ENCODE measurements at regions not wholly inside any gene's neighbourhood (a gene's known extent, or its start where the extent isn't known, plus 50 kb on each side); places are given as distances from the start of the nearest gene placed in this dataset.
"Not testable (repeated sequence)": the region's sequence is repeated elsewhere in the genome, so short reads cannot be mapped to it uniquely, and the experiment has no call there.

DNA sequence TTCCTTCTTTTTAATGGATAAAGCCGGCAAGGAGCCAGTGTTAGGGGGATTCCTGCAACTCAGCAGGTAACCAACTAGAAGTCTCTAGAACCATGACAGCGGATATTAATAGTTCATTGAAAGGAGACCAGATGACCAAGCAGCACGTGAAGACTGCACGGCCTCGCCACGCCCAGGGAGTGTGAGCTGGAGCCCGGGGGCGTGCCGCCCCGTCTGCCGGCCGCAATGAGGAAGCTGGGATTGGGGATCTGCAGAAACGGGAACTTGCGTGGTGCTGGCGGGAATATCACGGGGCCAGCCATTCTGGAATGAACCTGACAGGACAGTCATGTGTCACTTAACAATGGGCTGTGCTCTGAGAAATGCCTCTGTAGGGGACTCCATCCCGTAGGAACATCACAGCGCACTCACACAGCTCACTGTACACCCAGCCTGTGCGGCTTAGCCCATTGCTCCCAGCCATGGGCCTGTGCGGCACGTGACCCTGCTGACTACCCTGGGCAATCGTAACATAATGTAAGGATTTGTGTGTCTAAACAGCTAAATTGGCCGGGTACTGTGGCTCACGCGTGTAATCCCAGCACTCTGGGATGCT is 4092.8 kb upstream of the TPTE start:
- H3K9me3 ChIP-seq (ENCODE audit: low read depth); H3K4me1 ChIP-seq (ENCODE audit: insufficient read depth); H3K79me2 ChIP-seq (ENCODE audit: insufficient read depth); H3K27me3 ChIP-seq (replicated peaks; ENCODE audit: insufficient read depth); H3K36me3 ChIP-seq (ENCODE audit: low read depth); H3F3A ChIP-seq (ENCODE audit: insufficient read depth); H4K20me1 ChIP-seq (ENCODE audit: insufficient read depth); in situ Hi-C loops (cut with MboI); H3K9ac ChIP-seq; DNase-seq; H3K4me3 ChIP-seq; H3K4me2 ChIP-seq (ENCODE audit: unreplicated experiment); H2AFZ ChIP-seq; H3K9me2 ChIP-seq (ENCODE audit: insufficient read depth); H3K27ac ChIP-seq: not testable (repeated sequence)
- 96 to 100% methylated on average over 1 to 5 of the region's 25 CpGs for WGBS, 2 experiments (ENCODE audit: low coverage in 1 of 2, low lambda C conversion rate in 2 of 2, missing lambda C conversion rate in 2 of 2)

DNA sequence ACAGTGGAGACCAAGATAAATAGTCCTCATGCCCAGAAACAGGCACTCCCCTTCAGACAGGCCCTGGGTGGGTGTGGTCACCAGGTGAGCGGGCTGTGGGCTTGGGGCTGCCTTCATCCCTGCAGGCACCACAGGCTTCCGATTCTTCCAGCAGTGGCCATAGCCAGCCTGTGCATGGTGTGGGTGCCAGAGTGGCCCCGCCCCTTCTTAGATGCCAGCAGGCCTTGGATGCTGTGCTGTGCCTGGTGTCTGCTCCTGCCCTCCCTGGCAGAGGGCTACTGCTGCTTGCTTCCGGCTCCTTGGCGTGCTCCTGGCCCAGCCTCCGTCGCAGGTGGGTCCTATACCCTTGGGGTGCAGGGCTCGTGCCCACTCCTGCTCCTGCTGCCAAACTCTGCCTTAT is 4091.5 kb upstream of the TPTE start:
- H3K4me1 ChIP-seq (ENCODE audit: insufficient read depth); H2AFZ ChIP-seq; H3K9me2 ChIP-seq (ENCODE audit: insufficient read depth); H3K79me2 ChIP-seq (ENCODE audit: insufficient read depth); DNase-seq; H3K9me3 ChIP-seq (ENCODE audit: low read depth); H3K27ac ChIP-seq; H3K9ac ChIP-seq; H3K27me3 ChIP-seq (replicated peaks; ENCODE audit: insufficient read depth); in situ Hi-C loops (cut with MboI); H3F3A ChIP-seq (ENCODE audit: insufficient read depth); H4K20me1 ChIP-seq (ENCODE audit: insufficient read depth); H3K36me3 ChIP-seq (ENCODE audit: low read depth); H3K4me2 ChIP-seq (ENCODE audit: unreplicated experiment); H3K4me3 ChIP-seq: not testable (repeated sequence)
- WGBS, 2 experiments (ENCODE audit: low coverage in 1 of 2, low lambda C conversion rate in 2 of 2, missing lambda C conversion rate in 2 of 2): no CpG with 5 or more reads among the region's 8 CpGs

DNA sequence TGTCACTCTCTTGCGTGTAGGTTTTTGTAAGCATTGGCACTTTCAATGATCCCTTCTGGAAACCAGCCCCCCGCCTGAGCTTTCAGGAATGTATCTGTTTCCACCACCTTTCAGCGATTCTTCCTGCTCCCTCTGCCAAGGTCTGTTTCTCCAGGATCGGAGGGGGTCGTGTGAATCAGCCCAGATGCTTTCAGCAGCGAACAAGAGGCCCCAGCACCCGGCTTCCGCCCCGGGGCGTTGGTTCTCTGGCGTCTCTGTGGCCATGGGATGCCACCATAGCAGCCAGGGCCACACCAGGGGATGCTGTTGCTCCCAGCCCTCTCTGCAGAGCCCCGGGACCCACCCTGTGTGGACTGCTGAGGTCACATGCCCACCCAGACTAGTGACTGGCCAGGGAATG is 4088.2 kb upstream of the TPTE start:
- in situ Hi-C loops (cut with MboI); H3K9ac ChIP-seq; H3K79me2 ChIP-seq (ENCODE audit: insufficient read depth); H3K4me1 ChIP-seq (ENCODE audit: insufficient read depth); DNase-seq; H3K4me3 ChIP-seq; H2AFZ ChIP-seq; H3K27ac ChIP-seq; H3K4me2 ChIP-seq (ENCODE audit: unreplicated experiment); H4K20me1 ChIP-seq (ENCODE audit: insufficient read depth); H3K36me3 ChIP-seq (ENCODE audit: low read depth); H3K9me3 ChIP-seq (ENCODE audit: low read depth); H3K27me3 ChIP-seq (replicated peaks; ENCODE audit: insufficient read depth); H3K9me2 ChIP-seq (ENCODE audit: insufficient read depth); H3F3A ChIP-seq (ENCODE audit: insufficient read depth): not testable (repeated sequence)
- no CpG with 5 or more reads among the region's 12 CpGs for WGBS, 2 experiments (ENCODE audit: low coverage in 1 of 2, low lambda C conversion rate in 2 of 2, missing lambda C conversion rate in 2 of 2)

DNA sequence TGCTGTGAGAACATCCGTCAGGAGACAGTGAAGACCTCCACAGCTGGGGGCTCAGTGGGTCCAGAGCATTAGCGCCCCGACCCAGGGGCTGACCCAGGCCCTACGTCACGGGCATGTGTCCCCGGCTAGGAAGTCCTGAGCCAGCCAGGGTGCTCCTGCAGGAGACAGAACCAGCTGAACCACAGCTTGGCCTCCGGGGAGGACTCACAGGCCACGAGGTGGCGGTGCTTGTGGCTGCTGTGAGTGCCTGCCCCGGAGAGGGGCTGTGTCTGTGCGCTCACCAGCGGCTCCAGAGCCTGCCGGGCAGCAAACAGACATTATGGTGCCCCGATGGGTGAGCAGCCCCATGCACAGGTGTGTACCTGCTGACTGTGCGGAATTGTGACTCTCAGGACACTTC is 4085.2 kb upstream of the TPTE start:
- H3K27ac ChIP-seq; H3K9me2 ChIP-seq (ENCODE audit: insufficient read depth); H3F3A ChIP-seq (ENCODE audit: insufficient read depth); in situ Hi-C loops (cut with MboI); DNase-seq; H3K27me3 ChIP-seq (replicated peaks; ENCODE audit: insufficient read depth); H3K4me1 ChIP-seq (ENCODE audit: insufficient read depth); H2AFZ ChIP-seq; H3K36me3 ChIP-seq (ENCODE audit: low read depth); H3K4me2 ChIP-seq (ENCODE audit: unreplicated experiment); H4K20me1 ChIP-seq (ENCODE audit: insufficient read depth); H3K4me3 ChIP-seq; H3K79me2 ChIP-seq (ENCODE audit: insufficient read depth); H3K9ac ChIP-seq; H3K9me3 ChIP-seq (ENCODE audit: low read depth): not testable (repeated sequence)
- WGBS, 2 experiments (ENCODE audit: low coverage in 1 of 2, low lambda C conversion rate in 2 of 2, missing lambda C conversion rate in 2 of 2): no CpG with 5 or more reads among the region's 15 CpGs

DNA sequence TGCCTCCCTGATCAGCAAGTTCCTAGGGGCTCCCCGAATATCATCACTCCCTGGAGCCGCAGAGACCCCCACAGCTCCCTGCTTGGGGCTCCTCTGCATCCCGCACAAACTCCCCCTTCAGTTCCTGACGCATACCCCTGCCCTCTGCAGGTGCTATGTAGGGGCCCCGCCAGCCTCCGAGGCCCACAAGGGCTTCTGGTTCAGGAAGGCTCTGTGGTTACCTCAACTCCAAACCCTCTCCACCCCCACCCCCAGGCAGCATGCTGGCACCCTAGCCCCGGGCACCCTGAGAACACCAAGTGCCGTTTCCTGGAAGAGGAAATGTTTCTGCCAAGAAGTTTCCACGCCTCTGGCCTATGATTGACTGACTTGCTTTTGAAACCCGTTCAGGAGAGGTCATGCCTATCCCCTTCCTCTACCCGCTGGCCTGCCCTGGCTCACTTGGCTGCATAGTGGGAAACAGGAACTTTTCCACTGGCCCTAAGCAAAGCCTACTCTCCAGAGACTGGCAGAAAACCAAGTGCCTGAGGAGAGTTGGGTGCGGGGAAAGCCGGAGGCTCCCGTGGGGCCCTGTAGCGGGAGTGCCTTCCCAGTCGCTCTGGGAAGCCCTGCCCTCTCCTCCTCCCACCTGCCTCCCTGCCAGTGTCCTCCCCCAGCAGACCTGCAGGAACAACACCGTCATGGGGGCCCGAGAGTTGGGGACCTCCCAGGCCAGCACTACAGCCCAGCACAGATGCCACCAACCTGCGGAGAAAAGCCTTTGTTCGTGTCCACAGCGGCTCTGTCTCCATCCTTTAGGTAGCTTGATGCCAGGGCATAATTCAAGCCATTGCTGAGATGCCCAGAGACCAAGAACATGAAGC is 4084.2 kb upstream of the TPTE start:
- H3K4me2 ChIP-seq (ENCODE audit: unreplicated experiment); H3K27me3 ChIP-seq (replicated peaks; ENCODE audit: insufficient read depth); DNase-seq; H3K79me2 ChIP-seq (ENCODE audit: insufficient read depth); H3K27ac ChIP-seq; H2AFZ ChIP-seq; H3K4me3 ChIP-seq; H3K4me1 ChIP-seq (ENCODE audit: insufficient read depth); H3K36me3 ChIP-seq (ENCODE audit: low read depth); in situ Hi-C loops (cut with MboI); H3K9ac ChIP-seq; H3F3A ChIP-seq (ENCODE audit: insufficient read depth); H4K20me1 ChIP-seq (ENCODE audit: insufficient read depth); H3K9me2 ChIP-seq (ENCODE audit: insufficient read depth); H3K9me3 ChIP-seq (ENCODE audit: low read depth): not testable (repeated sequence)
- no CpG with 5 or more reads among the region's 21 CpGs for WGBS, 2 experiments (ENCODE audit: low coverage in 1 of 2, low lambda C conversion rate in 2 of 2, missing lambda C conversion rate in 2 of 2)

DNA sequence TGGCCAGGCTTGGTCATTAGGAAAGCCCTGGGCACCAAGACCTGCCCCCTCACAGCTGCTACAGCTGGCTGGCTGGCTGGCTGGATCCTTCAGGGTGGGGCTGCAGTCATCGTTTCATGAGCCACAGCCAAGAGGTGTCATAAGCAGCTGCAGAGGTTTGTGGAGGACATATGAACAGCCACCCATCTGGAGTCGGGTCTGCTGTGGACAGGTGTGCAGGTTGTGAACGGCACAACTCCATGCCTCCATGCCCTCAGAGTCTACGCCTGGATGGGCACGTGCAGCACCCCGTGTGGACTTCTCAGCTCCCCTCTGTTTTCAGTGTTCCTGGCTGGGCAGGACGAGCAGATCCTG is 4083.6 kb upstream of the TPTE start:
- H3K4me1 ChIP-seq (ENCODE audit: insufficient read depth); H3K27me3 ChIP-seq (replicated peaks; ENCODE audit: insufficient read depth); H3K36me3 ChIP-seq (ENCODE audit: low read depth); H4K20me1 ChIP-seq (ENCODE audit: insufficient read depth); H3K9me2 ChIP-seq (ENCODE audit: insufficient read depth); in situ Hi-C loops (cut with MboI); H3F3A ChIP-seq (ENCODE audit: insufficient read depth); H3K4me3 ChIP-seq; H3K9ac ChIP-seq; H2AFZ ChIP-seq; H3K27ac ChIP-seq; H3K79me2 ChIP-seq (ENCODE audit: insufficient read depth); H3K4me2 ChIP-seq (ENCODE audit: unreplicated experiment); H3K9me3 ChIP-seq (ENCODE audit: low read depth); DNase-seq: not testable (repeated sequence)
- WGBS, 2 experiments (ENCODE audit: low coverage in 1 of 2, low lambda C conversion rate in 2 of 2, missing lambda C conversion rate in 2 of 2): no CpG with 5 or more reads among the region's 7 CpGs

DNA sequence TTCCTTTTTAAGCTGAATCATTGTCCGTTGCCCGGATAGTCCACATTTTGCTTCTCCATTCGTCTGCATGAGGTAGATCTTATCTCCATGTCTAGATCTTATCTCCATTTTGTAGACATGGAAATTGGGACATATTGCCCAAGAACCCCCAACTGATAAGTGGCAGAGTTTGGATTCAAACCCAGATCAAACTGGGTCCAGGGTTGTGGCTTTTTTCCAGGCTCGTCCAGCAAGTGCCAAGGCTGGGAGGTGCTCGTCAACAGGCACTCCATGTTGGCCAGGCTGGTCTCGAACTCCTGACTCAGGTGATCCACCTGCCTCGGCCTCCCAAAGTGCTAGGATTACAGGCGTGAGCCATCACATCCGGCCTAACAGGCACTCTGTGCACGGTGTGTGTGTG is 4082.3 kb upstream of the TPTE start:
- H3K36me3 ChIP-seq (ENCODE audit: low read depth); H3K9me2 ChIP-seq (ENCODE audit: insufficient read depth); H3K27me3 ChIP-seq (replicated peaks; ENCODE audit: insufficient read depth); H3F3A ChIP-seq (ENCODE audit: insufficient read depth); H3K9ac ChIP-seq; H3K9me3 ChIP-seq (ENCODE audit: low read depth); H3K4me3 ChIP-seq; H3K4me1 ChIP-seq (ENCODE audit: insufficient read depth); DNase-seq; H3K27ac ChIP-seq; H3K4me2 ChIP-seq (ENCODE audit: unreplicated experiment); H4K20me1 ChIP-seq (ENCODE audit: insufficient read depth); in situ Hi-C loops (cut with MboI); H2AFZ ChIP-seq; H3K79me2 ChIP-seq (ENCODE audit: insufficient read depth): not testable (repeated sequence)
- WGBS, 2 experiments (ENCODE audit: low coverage in 1 of 2, low lambda C conversion rate in 2 of 2, missing lambda C conversion rate in 2 of 2): no CpG with 5 or more reads among the region's 10 CpGs
